Psoas muscle (tissue), 7 donors: ENCODE measurements at regions not wholly inside any gene's neighbourhood (a gene's known extent, or its start where the extent isn't known, plus 50 kb on each side); places are given as distances from the start of the nearest gene placed in this dataset.

Source experiments
- ATAC-seq, 4 donors: fragments of 200-7000 bp; cut with Tn5 transposase; one replicate each; pipeline ENCODE4 v1.9.1; 2020; ENCODE audit warnings: moderate library complexity in 3 of 4, mild to moderate bottlenecking in 2 of 4
- DNase-seq, 2 donors: peaks; one replicate each; pipeline ENCODE4 v3.0.0-alpha.2; 2020
- H3K27ac ChIP-seq: fragments of 200-600 bp; one replicate; pipeline ENCODE4 v1.8.0; 2022
- H3K27me3 ChIP-seq, 3 donors: fragments of 200-600 bp in 1 of 3; one replicate each; pipeline versions ENCODE4 v1.6.1 to v1.8.0; 2013 to 2022; ENCODE audit warnings: low read length in 2 of 3, mild to moderate bottlenecking in 2 of 3, moderate library complexity in 1 of 3; ENCODE audit not compliant: insufficient read depth in 3 of 3
- H3K36me3 ChIP-seq, 2 donors: fragments of 200-600 bp in 1 of 2; one replicate each; pipeline versions ENCODE4 v1.6.1 to v1.8.0; 2013 to 2022; ENCODE audit warnings: low read depth in 1 of 2, mild to moderate bottlenecking in 1 of 2, moderate library complexity in 1 of 2; ENCODE audit not compliant: insufficient read depth in 1 of 2
- H3K4me1 ChIP-seq: fragments of 200-600 bp; one replicate; pipeline ENCODE4 v1.8.0; 2022
- H3K4me3 ChIP-seq: fragments of 200-600 bp; one replicate; pipeline ENCODE4 v1.8.0; 2022; ENCODE audit warnings: mild to moderate bottlenecking
- H3K9me3 ChIP-seq: fragments of 200-600 bp; one replicate; pipeline ENCODE4 v1.8.0; 2022
- WGBS, 3 donors: extraction: QIAGEN DNeasy Blood & Tissue Kit; methylation state at CpG; one replicate each; pipeline versions ENCODE4 v1.1.6 to v1.1.7; 2013; 5-methylcytosine and 5-hydroxymethylcytosine counted together
- intact Hi-C, 2 donors: fragments of 100-400 bp; cut with DNase I; formaldehyde crosslinking; loops; one replicate each; pipeline versions ENCODE4 v1.11.0 to v1.14.2; 2022
- TF ChIP-seq, protein P1 (sequence below): fragments of 200-600 bp; IDR thresholded peaks from one replicate; pipeline ENCODE4 v1.8.0; 2022; ENCODE audit warnings: antibody characterized with exemption
- donor health status: healthy with polysubstance abuse.
- donor health status: DM: no; HTN: no; CAD: no; lungs with moderate emphysema.
- donor health status: Bipolar disorder and iron deficiency.
- donor health status: healthy.
- donor health status: DM: yes; HTN: yes; CAD: no.
- donor health status: DM: no; HTN: no; CAD: no.
- donor health status: DM: yes; HTN: yes; CAD: no.

DNA sequence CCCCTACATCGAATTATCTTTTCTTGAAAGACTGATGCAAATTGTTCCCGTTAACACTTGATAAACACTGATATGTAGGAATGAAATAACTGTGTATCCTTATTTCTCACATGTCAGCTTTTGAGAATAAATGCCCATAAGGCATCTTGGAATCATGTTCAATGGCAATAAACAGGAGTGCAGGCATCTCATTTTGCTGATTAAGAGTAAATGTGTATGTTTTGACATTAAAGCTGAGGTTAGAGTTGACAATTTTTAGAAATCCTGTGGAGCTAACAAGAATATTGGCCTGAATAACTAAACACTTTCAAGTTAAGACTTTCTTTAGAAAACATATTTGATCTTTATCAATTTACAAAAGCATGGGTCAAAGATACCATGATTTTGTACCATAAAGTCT, 646.2 kb upstream of the MIR17HG start:
- no peak for ATAC-seq
- no peaks in the 10 kb centered on the region for H3K9me3 ChIP-seq
- no peak for DNase-seq
- TF ChIP-seq, protein P1, sequence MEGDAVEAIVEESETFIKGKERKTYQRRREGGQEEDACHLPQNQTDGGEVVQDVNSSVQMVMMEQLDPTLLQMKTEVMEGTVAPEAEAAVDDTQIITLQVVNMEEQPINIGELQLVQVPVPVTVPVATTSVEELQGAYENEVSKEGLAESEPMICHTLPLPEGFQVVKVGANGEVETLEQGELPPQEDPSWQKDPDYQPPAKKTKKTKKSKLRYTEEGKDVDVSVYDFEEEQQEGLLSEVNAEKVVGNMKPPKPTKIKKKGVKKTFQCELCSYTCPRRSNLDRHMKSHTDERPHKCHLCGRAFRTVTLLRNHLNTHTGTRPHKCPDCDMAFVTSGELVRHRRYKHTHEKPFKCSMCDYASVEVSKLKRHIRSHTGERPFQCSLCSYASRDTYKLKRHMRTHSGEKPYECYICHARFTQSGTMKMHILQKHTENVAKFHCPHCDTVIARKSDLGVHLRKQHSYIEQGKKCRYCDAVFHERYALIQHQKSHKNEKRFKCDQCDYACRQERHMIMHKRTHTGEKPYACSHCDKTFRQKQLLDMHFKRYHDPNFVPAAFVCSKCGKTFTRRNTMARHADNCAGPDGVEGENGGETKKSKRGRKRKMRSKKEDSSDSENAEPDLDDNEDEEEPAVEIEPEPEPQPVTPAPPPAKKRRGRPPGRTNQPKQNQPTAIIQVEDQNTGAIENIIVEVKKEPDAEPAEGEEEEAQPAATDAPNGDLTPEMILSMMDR = no peak
- H3K27me3 ChIP-seq = no peaks in the 10 kb centered on the region
- 95 to 96% (median 96%) methylated on average over 2 of the region's 2 CpGs for WGBS, 3 donors
- no peaks in the 10 kb centered on the region for H3K4me1 ChIP-seq
- H3K27ac ChIP-seq = no peak overlapping the region
- no peak overlapping the region for H3K4me3 ChIP-seq
- H3K36me3 ChIP-seq = no peaks in the 10 kb centered on the region
- intact Hi-C loops = no loop called here

DNA sequence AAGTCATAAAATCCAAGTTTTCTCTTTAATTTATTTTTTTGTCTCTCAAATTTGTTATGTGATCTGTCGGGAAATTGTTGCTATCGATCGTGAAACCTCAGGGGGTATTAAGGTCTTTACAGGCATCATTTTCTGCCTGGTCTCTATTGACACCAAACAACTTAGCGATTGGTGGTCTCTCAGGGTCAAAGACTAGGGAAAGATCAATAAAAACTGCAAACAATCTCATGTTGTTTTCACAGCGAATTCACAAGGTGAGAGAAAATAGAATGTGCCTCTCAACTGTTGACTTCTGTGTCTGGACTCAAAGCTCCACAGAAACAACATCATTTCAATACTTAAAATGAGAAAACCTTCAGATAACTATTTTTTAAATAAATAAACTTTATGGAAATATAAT, 645.4 kb upstream of the MIR17HG start:
- Histone ChIP-seq H3K27me3 (no peaks in the 10 kb centered on the region), H3K4me1 (no peaks in the 10 kb centered on the region), H3K27ac (no peak overlapping the region), H3K36me3 (no peaks in the 10 kb centered on the region), H3K4me3 (no peak overlapping the region), H3K9me3 (no peaks in the 10 kb centered on the region)
- intact Hi-C loops = no loop called here
- TF ChIP-seq, protein P1 = no peak
- DNase-seq = no peak
- 77 to 88% (median 85%) methylated on average over 5 of the region's 5 CpGs for WGBS, 3 donors
- no peak for ATAC-seq

DNA sequence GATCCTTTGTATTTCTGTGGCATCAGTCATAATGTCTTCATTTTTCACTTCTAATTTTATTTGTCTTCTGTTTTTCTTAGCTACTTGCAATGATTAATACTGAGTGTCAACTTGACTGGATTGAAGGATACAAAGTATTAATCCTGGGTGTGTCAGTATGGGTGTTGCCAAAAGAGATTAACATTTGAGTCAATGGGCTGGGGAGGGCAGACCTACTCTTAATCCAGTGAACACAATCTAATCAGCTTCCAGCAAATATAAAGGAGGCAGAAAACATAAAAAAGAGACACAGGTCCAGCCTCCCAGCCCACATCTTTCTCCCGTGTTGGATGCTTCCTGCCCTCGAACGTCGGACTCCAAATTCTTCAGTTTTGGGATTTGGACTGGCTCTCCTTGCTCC, 640.9 kb upstream of the MIR17HG start:
- 79 to 86% (median 82%) methylated on average over 4 of the region's 4 CpGs for WGBS, 3 donors
- Histone ChIP-seq H3K36me3 (no peaks in the 10 kb centered on the region), H3K4me1 (no peaks in the 10 kb centered on the region), H3K27me3 (no peaks in the 10 kb centered on the region), H3K9me3 (no peaks in the 10 kb centered on the region), H3K4me3 (no peak overlapping the region), H3K27ac (no peak overlapping the region)
- intact Hi-C loops = no loop called here
- ATAC-seq = no peak
- TF ChIP-seq, protein P1 = no peak
- DNase-seq = no peak

- H3K4me1 ChIP-seq = no peaks in the 10 kb centered on the region
- no peaks in the 10 kb centered on the region for H3K36me3 ChIP-seq
- no peak for DNase-seq
- TF ChIP-seq, protein P1 = no peak
- H3K27me3 ChIP-seq = no peaks in the 10 kb centered on the region
- WGBS, 3 donors = 93 to 95% (median 94%) methylated on average over 1 of the region's 1 CpG
- ATAC-seq = no peak
- no peaks in the 10 kb centered on the region for H3K9me3 ChIP-seq
- intact Hi-C loops = no loop called here
- H3K27ac ChIP-seq = no peak overlapping the region
- no peak overlapping the region for H3K4me3 ChIP-seq
Observed at GRCh38 chr13:90708128-90708527, 639.4 kb upstream of the MIR17HG start.

- Histone ChIP-seq H3K4me1 (no peaks in the 10 kb centered on the region), H3K4me3 (no peak overlapping the region), H3K36me3 (no peaks in the 10 kb centered on the region), H3K27me3 (no peaks in the 10 kb centered on the region), H3K27ac (no peak overlapping the region), H3K9me3 (no peaks in the 10 kb centered on the region)
- DNase-seq (no peak), ATAC-seq (no peak)
- 80 to 84% (median 83%) methylated on average over 1 of the region's 1 CpG for WGBS, 3 donors
- intact Hi-C loops = no loop called here
- TF ChIP-seq, protein P1 = no peak
Observed at GRCh38 chr13:90709319-90709718, 638.2 kb upstream of the MIR17HG start.
